GM18867 (cell line): ENCODE measurements at regions not wholly inside any gene's neighbourhood (a gene's known extent, or its start where the extent isn't known, plus 50 kb on each side); places are given as distances from the start of the nearest gene placed in this dataset.

Source experiments
- ATAC-seq: cut with Tn5 transposase; IDR thresholded peaks from one replicate; pipeline ENCODE4 v1.9.1; 2021; ENCODE audit warnings: mild to moderate bottlenecking, moderate library complexity; ENCODE audit not compliant: unreplicated experiment

DNA sequence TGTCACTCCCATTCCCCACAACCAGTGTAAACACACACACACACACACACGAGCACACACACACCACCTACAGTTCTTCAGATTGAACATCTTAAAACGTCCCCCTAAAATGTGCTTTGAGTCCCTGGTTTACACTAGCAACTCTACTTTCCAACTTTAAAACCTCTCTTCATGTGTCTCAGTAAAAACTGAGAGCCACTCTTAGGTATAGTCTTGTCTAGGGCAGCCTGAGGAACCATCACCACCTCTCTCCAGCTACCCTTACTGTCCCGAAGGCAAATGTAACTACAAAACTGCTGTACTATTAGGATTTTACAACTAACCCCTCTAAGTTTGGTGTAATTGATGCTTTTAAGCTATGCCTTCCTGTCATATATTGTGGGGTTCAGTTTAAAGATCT, 1501.6 kb upstream of the MIR17HG start:
- no peak for ATAC-seq

DNA sequence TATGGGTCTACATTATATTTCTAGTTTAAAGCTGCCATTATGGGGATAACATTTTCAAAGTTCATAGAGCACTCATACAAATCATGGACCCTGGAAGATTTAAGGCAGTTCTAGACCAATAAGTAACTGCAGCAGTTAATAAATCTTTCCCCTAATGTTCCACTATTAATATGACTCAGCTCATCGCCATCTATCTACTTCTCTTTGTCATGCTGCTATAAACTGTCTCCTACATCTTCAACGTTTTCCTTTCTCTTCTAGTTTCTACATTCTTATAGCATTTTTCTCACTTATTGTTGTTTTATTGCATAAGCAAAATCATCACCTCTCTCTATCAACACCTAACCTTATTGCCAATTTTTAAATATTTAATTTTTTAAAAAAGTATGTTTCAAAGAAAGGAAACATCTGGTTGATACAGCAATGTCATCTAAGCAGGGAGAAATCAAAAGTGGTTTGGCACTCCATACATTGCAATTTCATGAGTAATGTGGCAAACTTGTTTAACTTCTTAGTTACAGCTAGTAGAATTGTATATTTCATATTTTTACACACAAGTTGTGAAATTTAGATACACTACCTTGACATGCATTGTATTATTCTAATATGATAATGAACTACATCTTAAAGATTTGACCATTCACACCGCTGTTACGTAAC, 1500.4 kb upstream of the MIR17HG start:
- no peak for ATAC-seq

DNA sequence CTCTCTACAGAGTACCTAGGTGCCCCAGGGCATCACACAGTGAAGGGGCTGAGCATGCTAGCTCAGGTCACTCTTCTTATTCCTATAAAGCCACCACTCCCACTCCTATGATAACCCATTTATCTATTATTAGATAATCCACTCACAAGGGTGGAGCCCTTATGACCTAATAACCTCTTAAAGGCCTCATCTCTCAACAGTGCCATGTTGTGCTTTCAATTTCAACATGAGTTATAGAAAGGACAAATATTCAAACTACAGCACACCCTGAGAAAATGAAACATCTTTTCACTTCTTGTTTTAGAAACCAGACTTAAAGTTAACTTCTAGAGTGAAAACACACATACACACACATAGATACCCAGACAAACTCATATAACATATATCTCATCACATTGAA, 1494.9 kb upstream of the MIR17HG start:
- ATAC-seq, result no peak

DNA sequence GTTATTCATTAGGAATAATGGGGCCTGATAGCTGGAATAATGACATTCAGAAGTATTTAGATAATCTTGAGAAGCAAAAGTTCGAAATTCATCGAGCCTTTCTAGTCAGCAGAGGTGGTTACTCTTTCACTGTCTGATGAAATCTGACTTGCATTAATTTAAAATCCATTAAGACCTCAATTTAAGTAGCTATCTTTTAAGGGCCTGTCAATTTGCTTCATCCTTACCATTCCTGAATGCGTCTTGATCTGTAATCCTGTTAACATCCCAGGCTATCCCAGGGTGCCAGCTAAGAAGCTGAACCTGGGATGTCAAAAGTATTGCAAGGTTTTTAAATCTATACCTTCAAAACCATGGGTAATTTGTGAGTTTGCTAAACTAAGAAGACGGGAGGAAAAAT, 1491.0 kb upstream of the MIR17HG start:
- no peak for ATAC-seq

DNA sequence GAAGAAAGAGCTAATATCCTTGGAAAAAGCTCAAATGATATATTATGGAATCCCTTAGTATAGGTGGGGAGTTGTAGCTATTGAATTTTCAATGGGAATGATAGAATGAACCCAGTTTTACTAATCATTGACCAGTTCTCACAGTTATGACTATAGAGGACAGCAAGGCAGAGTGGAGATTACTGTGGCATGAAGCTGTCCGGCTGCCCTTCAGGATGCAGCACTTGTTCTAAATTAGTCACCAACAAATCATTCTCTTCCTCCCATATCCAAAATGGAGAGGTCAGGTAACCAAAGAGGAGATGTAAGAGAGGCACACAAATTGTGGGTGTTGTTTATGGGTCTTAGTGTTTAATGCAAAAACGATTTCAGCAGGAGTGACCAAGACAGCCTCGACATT, 1490.0 kb upstream of the MIR17HG start:
- no peak for ATAC-seq

DNA sequence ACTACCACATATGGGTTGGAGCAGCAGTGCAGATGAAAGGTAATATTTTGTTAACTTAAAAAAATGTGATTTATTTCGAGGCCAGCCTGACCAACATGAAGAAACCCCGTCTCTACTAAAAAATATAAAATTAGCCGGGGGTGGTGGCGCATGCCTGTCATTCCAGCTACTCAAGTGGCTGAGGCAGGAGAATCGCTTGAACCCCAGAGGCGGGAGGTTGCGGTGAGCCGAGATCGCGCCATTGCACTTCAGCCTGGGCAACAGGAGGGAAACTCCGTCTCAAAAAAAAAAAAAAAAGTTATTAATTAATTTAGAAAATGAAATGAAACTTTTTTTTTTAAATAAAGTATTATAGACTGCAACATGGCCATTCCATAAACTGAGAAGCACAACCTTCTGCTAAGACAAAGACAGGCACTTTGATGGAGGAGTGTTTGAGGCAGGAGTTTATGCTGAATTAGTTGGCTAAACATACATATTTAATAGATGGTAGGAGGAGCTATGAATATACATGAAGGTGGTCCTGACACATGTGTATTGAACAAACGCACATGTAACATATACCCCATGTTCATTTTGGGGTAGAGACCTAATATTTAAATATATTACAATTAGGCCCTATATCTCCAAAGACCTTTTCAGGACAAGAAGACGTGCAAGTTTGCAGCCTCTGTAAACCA, 1485.3 kb upstream of the MIR17HG start:
- ATAC-seq, result no peak

DNA sequence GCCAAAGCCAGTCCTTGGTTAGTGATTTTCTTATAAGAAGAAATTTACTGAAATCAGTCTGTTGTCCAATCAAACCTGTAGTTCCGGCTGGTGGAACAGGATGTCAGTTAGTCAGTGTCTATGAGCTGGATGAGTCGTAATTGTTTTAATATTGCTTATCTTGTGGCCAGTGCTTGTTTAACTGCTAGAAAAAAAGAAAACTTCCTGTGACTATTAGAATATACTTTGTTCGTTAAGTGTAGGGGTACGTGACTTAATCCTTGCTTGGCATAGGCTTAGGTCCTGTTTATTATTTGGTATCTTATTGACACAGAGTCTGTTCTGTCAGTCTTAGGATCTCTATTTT, 1484.8 kb upstream of the MIR17HG start:
- ATAC-seq, result no peak

DNA sequence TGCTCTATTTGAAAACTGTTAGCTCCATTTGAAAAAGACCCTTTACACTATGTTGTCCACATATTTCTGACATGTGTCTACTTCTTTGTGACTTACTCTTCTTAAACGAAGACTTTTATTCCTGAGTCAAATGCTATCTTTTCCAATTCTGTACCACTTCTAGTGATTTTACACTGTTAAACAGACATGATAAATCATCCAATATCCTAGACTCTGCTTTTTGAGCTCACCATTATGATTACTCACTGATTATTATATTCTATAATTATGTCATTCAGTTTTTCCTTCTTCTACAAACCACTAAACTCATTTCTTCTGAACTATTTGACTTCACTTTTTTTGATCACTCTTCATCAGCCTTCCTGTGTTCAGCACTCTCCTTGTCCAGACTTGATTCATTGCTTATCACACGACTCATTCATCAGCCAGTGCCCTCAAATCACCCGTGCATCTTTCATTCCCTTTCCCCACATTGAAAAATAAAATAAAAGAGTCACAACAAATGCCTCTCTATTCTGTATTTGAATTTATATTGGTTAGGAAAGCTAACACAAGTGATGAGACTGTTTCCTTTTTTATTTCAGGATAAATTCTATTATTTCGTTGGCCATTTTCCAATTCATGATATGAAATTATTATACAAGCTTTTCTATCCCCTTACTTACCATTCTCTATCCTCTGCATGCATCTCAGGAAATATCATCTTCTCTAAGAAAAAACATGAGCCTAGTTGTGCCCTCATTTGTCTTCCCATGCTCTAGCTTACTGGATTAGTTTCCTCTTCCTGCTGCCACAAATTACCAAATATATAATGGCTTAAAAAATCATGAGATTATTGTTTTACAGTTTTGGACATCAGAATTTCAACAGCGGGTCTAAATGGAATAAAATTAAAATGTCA, 1482.1 kb upstream of the MIR17HG start:
- no peak for ATAC-seq

DNA sequence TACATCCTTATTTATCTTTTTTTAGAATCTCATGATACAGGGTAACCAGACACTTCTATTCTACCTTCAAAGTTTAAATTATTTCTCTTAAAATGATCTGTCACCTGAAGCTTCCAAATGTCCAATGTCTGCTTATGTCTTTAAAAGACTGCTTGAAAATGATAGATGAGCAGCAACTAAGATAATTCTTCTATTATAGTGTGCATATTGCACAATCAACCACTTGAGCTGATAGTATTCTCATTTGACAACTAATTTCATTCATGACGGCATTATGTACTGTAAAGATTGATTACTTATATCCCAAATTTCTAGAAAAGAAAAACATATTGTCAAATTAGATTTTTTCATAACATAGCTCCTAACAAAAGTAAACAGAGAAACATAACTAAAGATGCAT, 1478.2 kb upstream of the MIR17HG start:
- no peak for ATAC-seq

DNA sequence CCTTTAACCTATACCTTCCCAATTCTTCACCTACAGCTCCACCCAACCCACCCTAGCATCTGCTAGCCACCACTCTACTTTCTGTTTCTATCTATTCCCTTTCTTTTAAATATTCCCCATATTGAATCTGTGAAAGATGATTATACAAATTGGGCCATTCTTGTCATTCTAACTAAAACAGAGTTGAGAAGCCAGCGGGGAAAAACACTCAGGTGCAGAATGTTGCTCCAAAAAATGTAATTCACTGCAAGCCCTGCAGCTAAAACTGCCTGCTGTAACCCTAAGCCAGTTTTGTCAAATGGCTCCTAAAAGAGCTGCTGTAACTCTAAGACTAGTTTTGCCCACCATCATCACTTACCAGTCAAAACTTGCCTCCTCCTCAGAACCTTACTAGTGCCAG, 1468.6 kb upstream of the MIR17HG start:
- ATAC-seq, result no peak

DNA sequence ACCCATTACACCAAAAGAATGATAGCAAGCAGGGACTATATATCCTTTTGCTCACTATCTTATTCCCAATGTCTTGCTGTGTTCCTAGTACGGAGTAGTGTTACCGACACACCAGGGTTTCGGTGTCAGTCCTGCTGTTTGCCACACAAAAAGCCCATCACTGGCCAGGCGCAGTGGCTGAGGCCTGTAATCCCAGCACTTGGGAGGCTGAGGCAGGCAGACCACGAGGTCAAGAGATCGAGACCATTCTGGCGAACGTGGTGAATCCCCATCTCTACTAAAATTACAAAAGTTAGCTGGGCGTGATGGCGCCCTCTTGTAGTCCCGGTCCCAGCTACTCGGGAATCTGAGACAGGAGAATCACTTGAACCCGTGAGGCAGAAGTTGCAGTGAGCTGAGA, 1467.3 kb upstream of the MIR17HG start:
- no peak for ATAC-seq

DNA sequence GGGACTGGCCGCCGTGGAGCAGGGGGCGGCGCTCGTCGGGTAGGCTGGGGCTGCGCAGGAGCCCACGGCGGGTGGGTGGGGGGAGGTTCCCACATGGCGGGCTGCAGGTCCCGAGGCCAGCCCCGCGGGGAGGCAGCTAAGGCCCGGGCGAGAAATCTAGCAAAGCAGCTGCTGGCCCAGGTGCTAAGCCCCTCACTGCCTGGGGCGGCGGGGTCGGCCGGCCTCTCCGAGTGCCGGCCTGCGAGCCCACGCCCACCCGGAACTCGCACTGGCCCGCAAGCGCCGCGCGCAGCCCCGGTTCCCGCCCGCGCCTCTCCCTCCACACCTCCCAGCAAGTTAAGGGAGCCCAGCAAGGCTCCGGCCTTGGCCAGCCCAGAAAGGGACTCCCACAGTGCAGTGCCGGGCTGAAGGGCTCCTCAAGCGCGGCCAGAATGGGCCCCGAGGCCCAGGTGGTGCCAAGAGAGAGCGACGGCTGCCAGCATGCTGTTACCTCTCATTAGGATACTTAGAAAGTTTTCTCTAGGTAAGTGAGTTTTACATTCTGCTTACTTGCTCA, 1463.5 kb upstream of the MIR17HG start:
- ATAC-seq, result no peak

DNA sequence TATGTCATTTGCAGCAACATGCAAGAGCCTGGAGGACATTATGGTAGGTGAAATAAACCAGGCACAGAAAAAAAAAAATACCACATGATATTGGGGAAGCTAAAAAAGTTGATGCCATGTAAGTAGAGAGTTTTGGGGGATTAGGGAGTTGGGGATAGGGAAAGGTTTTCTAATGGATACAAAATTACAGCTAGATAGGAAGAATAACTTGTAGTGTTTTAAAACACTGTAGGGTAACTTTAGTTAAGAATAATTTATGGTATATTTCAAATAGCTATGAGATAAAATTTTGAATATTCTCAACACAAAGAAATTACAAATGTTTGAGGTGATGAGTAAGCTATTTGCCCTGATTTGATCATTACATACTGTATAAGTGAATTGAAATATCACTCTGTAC, 1456.7 kb upstream of the MIR17HG start:
- no peak for ATAC-seq

DNA sequence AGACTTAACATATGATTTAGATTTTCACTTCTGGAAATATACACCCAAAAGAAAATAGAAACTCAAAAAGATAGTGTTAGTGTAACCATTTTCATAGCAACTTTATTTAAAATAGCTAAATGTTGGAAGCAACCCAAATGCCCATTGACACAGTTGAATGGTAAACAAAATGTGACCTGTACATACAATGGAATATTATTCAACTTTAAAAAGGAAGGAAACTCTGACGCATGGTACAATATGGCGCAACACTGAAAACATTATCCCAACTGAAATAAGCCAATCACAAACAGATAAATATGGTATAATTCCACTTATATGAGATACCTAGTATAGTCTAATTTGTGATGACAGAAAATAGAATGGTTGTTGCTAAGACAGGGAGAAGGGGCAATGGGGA, 1456.1 kb upstream of the MIR17HG start:
- no peak for ATAC-seq

DNA sequence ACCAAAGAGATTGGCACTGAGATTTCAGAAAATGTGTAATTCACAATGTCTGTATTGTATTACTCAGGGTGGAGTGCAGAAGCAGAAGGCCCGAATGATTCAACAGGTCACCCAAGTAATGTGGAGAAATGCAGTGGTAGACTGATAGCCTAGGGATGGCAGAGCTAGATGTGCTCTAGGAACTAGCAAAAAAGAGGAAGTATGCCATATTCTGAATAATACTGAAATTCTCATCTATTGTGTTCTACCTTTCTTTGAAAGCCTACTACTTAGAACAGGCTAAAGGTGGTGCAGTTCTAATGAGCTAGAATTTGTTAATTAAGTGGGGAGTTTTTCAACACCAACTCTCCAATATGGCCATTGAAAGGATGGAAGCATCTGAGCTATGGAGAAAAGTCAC, 1449.8 kb upstream of the MIR17HG start:
- no peak for ATAC-seq

DNA sequence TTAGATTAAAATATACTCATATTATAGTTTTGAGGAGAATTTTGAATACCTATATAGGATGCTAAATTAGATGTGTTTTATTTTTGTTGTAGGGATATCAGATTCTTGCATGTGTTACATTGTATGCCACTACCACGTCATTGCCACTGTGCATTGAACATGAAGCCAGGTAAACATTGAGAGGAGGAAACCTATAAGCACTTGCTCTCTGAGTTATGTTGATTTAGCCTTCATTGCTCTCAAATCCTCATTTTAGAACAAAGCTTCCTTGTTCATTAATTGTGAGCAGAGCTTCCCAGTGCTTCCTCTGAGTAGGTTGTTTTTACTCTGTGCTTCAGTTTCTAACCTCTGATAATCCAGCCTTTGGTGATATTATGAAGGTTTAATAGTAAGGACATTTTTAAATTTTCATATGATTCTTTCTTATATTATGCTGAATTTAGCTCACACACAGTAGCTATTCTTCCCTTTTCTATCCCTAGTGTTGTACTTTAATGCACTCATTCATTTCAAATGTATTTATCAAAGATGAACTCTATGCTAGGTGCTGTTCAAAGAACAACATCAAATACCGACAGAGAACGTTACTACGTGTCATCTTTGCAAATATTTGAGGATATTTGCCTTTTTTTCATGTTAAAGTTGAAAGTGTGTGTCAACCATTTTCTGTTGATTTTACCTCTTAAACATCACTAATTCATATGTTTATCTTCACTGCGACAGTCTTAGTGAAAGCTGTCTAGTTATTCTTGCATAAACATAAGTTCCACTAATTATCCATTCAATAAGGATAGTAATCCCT, 1448.0 kb upstream of the MIR17HG start:
- no peak for ATAC-seq

DNA sequence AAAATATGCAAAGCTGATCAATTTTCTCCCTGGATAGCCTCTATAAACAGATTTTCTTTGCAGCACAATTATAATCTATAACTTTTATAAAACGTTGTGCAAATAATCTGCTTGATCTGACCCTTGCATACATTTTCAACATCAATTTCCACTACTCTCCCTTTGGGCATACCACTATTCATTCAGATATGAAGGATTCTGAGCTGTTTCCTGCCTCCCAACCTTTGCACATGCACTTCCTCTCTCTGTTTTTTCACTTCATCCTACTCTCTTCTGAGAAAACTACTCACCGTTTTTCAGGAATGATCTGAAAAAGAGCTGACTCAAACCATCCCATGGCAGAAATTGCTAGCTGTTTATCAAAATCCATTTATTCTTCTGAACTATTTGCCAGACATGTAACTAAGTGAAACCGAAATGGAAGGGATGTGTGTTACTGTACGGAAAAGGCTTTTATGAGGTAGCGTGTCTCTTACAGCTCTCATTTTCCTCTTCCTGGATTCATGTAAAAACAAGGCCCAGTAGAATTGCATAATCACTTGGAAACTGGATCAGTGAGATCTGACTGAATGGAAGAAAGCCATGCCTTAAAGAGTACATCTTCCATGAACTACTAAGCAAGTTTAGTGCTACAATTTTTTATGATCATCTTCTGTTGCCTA, 1447.3 kb upstream of the MIR17HG start:
- ATAC-seq, result no peak

DNA sequence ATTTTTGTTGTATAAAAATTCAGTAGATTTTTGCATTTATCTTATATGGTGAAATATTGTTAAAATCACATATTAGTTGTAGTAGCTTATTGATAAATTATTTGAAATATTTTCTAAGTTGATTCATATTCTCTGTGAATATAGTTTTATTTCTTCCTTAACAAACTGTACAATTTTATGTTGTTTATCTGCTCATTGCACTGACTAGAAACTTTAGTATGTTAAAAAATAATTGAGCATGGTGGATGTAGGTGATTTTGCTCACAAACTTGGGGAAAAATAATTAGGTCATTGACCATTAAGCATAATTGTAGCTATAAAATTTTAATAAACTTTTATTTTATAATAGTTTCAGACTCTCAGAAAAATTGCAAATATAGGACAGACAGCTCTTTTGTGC, 1445.3 kb upstream of the MIR17HG start:
- ATAC-seq, result no peak

DNA sequence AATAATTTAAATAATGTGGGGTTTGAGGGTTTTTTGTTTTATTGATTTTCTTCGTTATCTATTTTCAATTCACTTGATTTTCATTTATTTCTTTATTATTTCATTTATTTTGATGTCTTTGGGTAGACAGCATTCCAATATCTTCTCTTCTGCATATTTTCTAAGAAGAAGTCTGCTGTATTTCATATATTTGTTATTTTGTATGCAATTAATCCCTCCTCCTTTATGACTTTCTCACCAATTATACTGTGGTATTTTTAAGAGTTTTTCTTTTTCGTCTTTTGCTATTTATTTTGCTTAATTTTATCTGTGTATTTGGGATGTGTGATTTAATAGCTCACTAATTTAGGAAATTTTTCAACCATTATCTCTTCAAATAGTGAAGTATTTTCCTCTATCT, 1444.4 kb upstream of the MIR17HG start:
- no peak for ATAC-seq

DNA sequence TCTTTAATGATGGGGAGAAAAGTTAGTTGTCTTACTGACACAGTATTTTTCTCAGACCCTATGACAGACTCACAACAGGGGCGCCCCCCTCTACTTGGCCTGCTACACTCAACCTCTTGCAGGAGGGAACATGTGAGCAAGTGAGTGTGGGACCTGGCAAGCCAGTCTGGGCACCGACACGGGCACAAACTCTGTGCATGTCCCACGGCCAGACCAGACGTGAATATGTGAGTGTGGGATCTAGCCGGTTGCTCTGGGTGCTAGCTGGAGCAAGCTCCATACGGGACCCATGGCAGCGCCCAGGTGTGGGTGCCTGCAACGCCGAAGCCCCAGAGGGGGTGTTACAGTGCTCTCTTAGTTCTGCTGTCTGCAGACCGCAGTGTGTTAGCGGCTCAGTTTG, 1437.3 kb upstream of the MIR17HG start:
- ATAC-seq, result no peak
